K562 (cell line): ENCODE measurements at regions not wholly inside any gene's neighbourhood (a gene's known extent, or its start where the extent isn't known, plus 50 kb on each side); places are given as distances from the start of the nearest gene placed in this dataset.

Experiments
- ATAC-seq: fragments of 200-7000 bp; cut with Tn5 transposase; 3 replicates; pipeline ENCODE4 v1.9.1; 2020; ENCODE audit warnings: moderate library complexity
- BruUV-seq: library from RNA; stranded (reverse); fragments of 400-500 nt; replicated peaks from 2 replicates; lab custom pipeline; 2021; lab: Mats Ljungman, UMichigan
- CTCF ChIA-PET: fragments of 300-600 bp; formaldehyde crosslinking; extraction: SDS; loops from one replicate; lab custom pipeline; 2021; ENCODE audit warnings: low intra/inter-chr PET ratio; lab: Yijun Ruan, JAX
- POLR2A ChIA-PET: fragments of 300-600, 350-650 bp; sonication (Branson Sonifier 250); formaldehyde crosslinking; extraction: SDS; loops from one replicate; lab custom pipeline; 2021; ENCODE audit warnings: antibody characterized with exemption, inconsistent platforms; lab: Yijun Ruan, JAX
- DNase-seq, 4 experiments: peaks; one replicate each; pipeline versions ENCODE4 v3.0.0 to v3.0.0-alpha.2; 2011 to 2018; ENCODE audit warnings: low spot score in 3 of 4, mixed read lengths in 3 of 4; ENCODE audit errors: extremely low read depth in 1 of 4
- FAIRE-seq: peaks from 2 replicates; lab custom pipeline; 2011; peaks lifted over from hg19 to GRCh38; lab: Jason Lieb, UNC
- H2AFZ ChIP-seq: 2 replicates; pipeline ENCODE4 v1.6.0; 2011; ENCODE audit warnings: low read depth, low read length, control low read depth, inconsistent platforms
- H3K27ac ChIP-seq: fragments of 200-600 bp; 3 replicates; pipeline ENCODE4 v1.8.0; 2011; ENCODE audit warnings: low read depth, mild to moderate bottlenecking, control low read depth, inconsistent platforms, low read length, moderate library complexity, mixed read lengths; ENCODE audit errors: extremely low read depth
- H3K27me3 ChIP-seq, 2 experiments: fragments of 300-600 bp in 1 of 2; 2 replicates in 1 of 2; 3 replicates in 1 of 2; pipeline versions ENCODE4 v1.6.0 to v1.8.0; 2011; ENCODE audit warnings: inconsistent platforms in 2 of 2, low read length in 2 of 2, mild to moderate bottlenecking in 1 of 2, mixed read lengths in 1 of 2, moderate library complexity in 1 of 2; ENCODE audit not compliant: control insufficient read depth in 2 of 2, insufficient read depth in 2 of 2
- H3K36me3 ChIP-seq: fragments of 300-600 bp; 3 replicates; pipeline ENCODE4 v1.8.0; 2011; ENCODE audit warnings: mild to moderate bottlenecking, low read length, inconsistent platforms; ENCODE audit not compliant: control insufficient read depth, insufficient read depth
- H3K4me1 ChIP-seq, 2 experiments: fragments of 200-600 bp in 1 of 2; replicated peaks in 1 of 2; 2 replicates in 1 of 2; 3 replicates in 1 of 2; pipeline versions ENCODE4 v1.5.1 to v1.8.0; 2011; ENCODE audit warnings: inconsistent platforms in 2 of 2, low read length in 2 of 2, mild to moderate bottlenecking in 1 of 2, mixed read lengths in 1 of 2, moderate library complexity in 1 of 2; ENCODE audit not compliant: control insufficient read depth in 2 of 2, insufficient read depth in 2 of 2
- H3K4me2 ChIP-seq: 2 replicates; pipeline ENCODE4 v1.6.1; 2011; ENCODE audit warnings: low read length, control low read depth, inconsistent platforms, mixed read lengths; ENCODE audit not compliant: insufficient read depth
- H3K4me3 ChIP-seq: fragments of 200-600 bp; sonication (generic), shearing (Covaris generic); 2 replicates; pipeline ENCODE4 v1.5.1; 2016; ENCODE audit warnings: control low read depth, inconsistent platforms
- H3K79me2 ChIP-seq: fragments of 200-600 bp; 3 replicates; pipeline ENCODE4 v1.8.0; 2011; ENCODE audit warnings: low read length, inconsistent platforms; ENCODE audit not compliant: control insufficient read depth, insufficient read depth
- H3K9ac ChIP-seq, 2 experiments: 2 replicates each; pipeline versions ENCODE4 v1.6.0 to v1.6.1; 2011; ENCODE audit warnings: low read depth in 2 of 2, low read length in 2 of 2, control low read depth in 1 of 2, inconsistent platforms in 1 of 2, mild to moderate bottlenecking in 1 of 2, mixed read lengths in 1 of 2; ENCODE audit not compliant: insufficient read depth in 1 of 2
- H3K9me1 ChIP-seq: one replicate; pipeline ENCODE4 v1.6.0; 2011; ENCODE audit warnings: inconsistent platforms, mild to moderate bottlenecking, low read length, moderate library complexity; ENCODE audit not compliant: control insufficient read depth, insufficient read depth
- H3K9me3 ChIP-seq: replicated peaks from 2 replicates; pipeline ENCODE4 v1.5.1; 2011; ENCODE audit warnings: low read depth, low read length, inconsistent platforms; ENCODE audit not compliant: control insufficient read depth, insufficient read depth
- H4K20me1 ChIP-seq: replicated peaks from 2 replicates; pipeline ENCODE4 v1.6.1; 2011; ENCODE audit warnings: low read length, inconsistent platforms, mixed read lengths; ENCODE audit not compliant: control insufficient read depth, insufficient read depth
- EGR1 ChIP-seq: fragments of 450-650 bp; conservative IDR thresholded peaks from 2 replicates; pipeline ENCODE4 v1.6.1; 2017; ENCODE audit warnings: mild to moderate bottlenecking
- EWSR1 ChIP-seq: fragments of 450-650 bp; IDR thresholded peaks from 2 replicates; pipeline ENCODE4 v1.6.1; 2018; ENCODE audit warnings: borderline replicate concordance, mild to moderate bottlenecking, low read depth, moderate library complexity; ENCODE audit not compliant: partially characterized antibody
- FIP1L1 ChIP-seq: fragments of 200-400 bp; formaldehyde crosslinking; IDR thresholded peaks from 2 replicates; pipeline ENCODE4 v1.6.1; 2018; ENCODE audit warnings: mild to moderate bottlenecking, low read depth, low read length; ENCODE audit not compliant: poor library complexity, severe bottlenecking
- FOXJ2 ChIP-seq: fragments of 200-800 bp; sonication (Bioruptor generic); IDR thresholded peaks from 2 replicates; pipeline ENCODE4 v1.6.1; 2016; ENCODE audit warnings: missing genetic modification characterization, missing compliant biosample characterization
- GATA2 ChIP-seq: sonication (generic); formaldehyde crosslinking; IDR thresholded peaks from 2 replicates; pipeline ENCODE4 v1.4.0; 2020; ENCODE audit warnings: mild to moderate bottlenecking, missing genetic modification reagents
- HDAC2 ChIP-seq: fragments of 450-650 bp; IDR thresholded peaks from 2 replicates; pipeline ENCODE4 v1.6.1; 2016; ENCODE audit warnings: mild to moderate bottlenecking
- HNRNPH1 ChIP-seq: fragments of 200-400 bp; formaldehyde crosslinking; optimal IDR thresholded peaks from 2 replicates; pipeline ENCODE3; 2017; ENCODE audit warnings: low read depth, mild to moderate bottlenecking, low read length, moderate library complexity
- MAFK ChIP-seq: IDR thresholded peaks from 2 replicates; pipeline ENCODE4 v1.6.1; 2011; ENCODE audit warnings: low read length, improper control_type of control experiment
- PHTF2 ChIP-seq: fragments of 250-450 bp; sonication (Bioruptor Pico); IDR thresholded peaks from 2 replicates; pipeline ENCODE4 v1.5.0; 2021; ENCODE audit warnings: mild to moderate bottlenecking
- SAP30 ChIP-seq: fragments of 200-600 bp; sonication (generic); IDR thresholded peaks from 2 replicates; pipeline ENCODE4 v1.6.1; 2012; ENCODE audit warnings: borderline replicate concordance, low read depth, mild to moderate bottlenecking, moderate library complexity, low read length, control low read depth, inconsistent platforms; ENCODE audit not compliant: insufficient read depth, poor library complexity, severe bottlenecking
- SNIP1 ChIP-seq: fragments of 450-650 bp; IDR thresholded peaks from 2 replicates; pipeline ENCODE4 v1.7.1; 2017; ENCODE audit warnings: low read depth, mild to moderate bottlenecking
- SRSF9 ChIP-seq: fragments of 200-400 bp; formaldehyde crosslinking; IDR thresholded peaks from 2 replicates; pipeline ENCODE4 v1.6.1; 2017; ENCODE audit warnings: low read depth, low read length, borderline replicate concordance
- TAF7 ChIP-seq: fragments of 450-650 bp; IDR thresholded peaks from 2 replicates; pipeline ENCODE4 v1.6.1; 2016; ENCODE audit warnings: missing genetic modification characterization, missing compliant biosample characterization
- TFE3 ChIP-seq: fragments of 450-650 bp; formaldehyde crosslinking; IDR thresholded peaks from 2 replicates; pipeline ENCODE4 v1.4.0; 2020; ENCODE audit warnings: mild to moderate bottlenecking, mixed read lengths
- THAP12 ChIP-seq: fragments of 250-450 bp; sonication (Bioruptor Pico); IDR thresholded peaks from 2 replicates; pipeline ENCODE4 v1.9.0; 2021; ENCODE audit warnings: mild to moderate bottlenecking, inconsistent platforms
- TRIM24 ChIP-seq, 2 experiments: fragments of 450-650 bp; IDR thresholded peaks; 2 replicates each; pipeline ENCODE4 v1.6.1; 2016
- ZFP1 ChIP-seq: fragments of 450-650 bp; formaldehyde crosslinking; IDR thresholded peaks from 2 replicates; pipeline ENCODE4 v1.4.0; 2020; ENCODE audit warnings: mild to moderate bottlenecking, mixed read lengths
- ZNF277 ChIP-seq: fragments of 250-450 bp; sonication (Bioruptor Pico); IDR thresholded peaks from 2 replicates; pipeline ENCODE4 v1.8.0; 2022; ENCODE audit warnings: inconsistent platforms, mild to moderate bottlenecking, moderate library complexity, borderline replicate concordance
- ZNF764 ChIP-seq: fragments of 250-450 bp; sonication (Bioruptor Pico); IDR thresholded peaks from 2 replicates; pipeline ENCODE4 v1.4.0; 2020; ENCODE audit warnings: low read depth, mild to moderate bottlenecking, moderate library complexity
- ZNF77 ChIP-seq: fragments of 250-450 bp; sonication (Bioruptor Pico); IDR thresholded peaks from 2 replicates; pipeline ENCODE4 v1.5.0; 2020
- WGBS: fragments of 100-300 bp; shearing (Covaris generic); methylation state at CpG from one replicate; pipeline ENCODE4 v1.1.6; 2016; ENCODE audit warnings: low coverage, mixed read lengths; ENCODE audit not compliant: insufficient coverage; ENCODE audit errors: missing lambda C conversion rate; 5-methylcytosine and 5-hydroxymethylcytosine counted together
- in situ Hi-C: fragments of 300-500 bp; cut with MboI; formaldehyde crosslinking; loops from 4 replicates; pipeline ENCODE4 v1.15.0; 2018; ENCODE audit warnings: inconsistent platforms, mixed read lengths
- intact Hi-C: fragments of 100-400 bp; cut with micrococcal nuclease; formaldehyde crosslinking; loops from 2 replicates; pipeline ENCODE4 v1.14.2; 2022

- FAIRE-seq = no peak
These were observed 247.1 kb upstream of the SHH start for GRCh38 chr7:156059369-156059768.

More at GRCh38 chr7:156059369-156059768, 247.1 kb upstream of the SHH start:
- BruUV-seq = no TSS peak
- TF ChIP-seq EGR1 = no peak
- TF ChIP-seq TFE3 (CRISPR knock-in tag) = no peak
- TF ChIP-seq SNIP1 = no peak
- TF ChIP-seq ZNF77 = no peak
- no peak for TF ChIP-seq SRSF9
- no peak for TF ChIP-seq FOXJ2 (tag)
- TF ChIP-seq PHTF2 (CRISPR knock-in tag) = no peak
- no peak for TF ChIP-seq SAP30
- TF ChIP-seq HDAC2 = no peak
- TF ChIP-seq MAFK = no peak
- TF ChIP-seq HNRNPH1 = no peak
- no peak for TF ChIP-seq GATA2 (CRISPR knock-in tag)
- no peak for TF ChIP-seq EWSR1
- no peak for TF ChIP-seq ZNF277 (CRISPR knock-in tag)
- no peak for TF ChIP-seq ZFP1 (CRISPR knock-in tag)
- TF ChIP-seq TAF7 (tag) = no peak
- no peak for TF ChIP-seq THAP12
- TF ChIP-seq FIP1L1 = no peak
- TF ChIP-seq ZNF764 (CRISPR knock-in tag) = no peak
- TF ChIP-seq TRIM24 (IDR thresholded peaks at IDR 0.05) = no peak
- Histone ChIP-seq H3K9me1 (no peaks in the 10 kb centered on the region), H3K27me3 (peaks cover 44 to 87% of the 10 kb centered on the region in 2 experiments), H3K4me2 (no peak overlapping the region), H3K27ac (no peak overlapping the region), H3K79me2 (no peaks in the 10 kb centered on the region), H3K4me3 (no peak overlapping the region), H3K9ac (no peak overlapping the region), H3K4me1 (no peaks in the 10 kb centered on the region), H3K9me3 (peaks cover 3% of the 10 kb centered on the region; the same call in 1 of the 2 replicates), H2AFZ (no peak overlapping the region), H3K36me3 (no peaks in the 10 kb centered on the region), H4K20me1 (no peaks in the 10 kb centered on the region)
- DNase-seq = no peak
- ATAC-seq = no peak
- WGBS = under 1% methylated on average over 9 of the region's 9 CpGs
- intact Hi-C loops = no loop called here
- in situ Hi-C loops = no loop called here
- CTCF ChIA-PET = no interaction called here
- POLR2A ChIA-PET = no interaction called here
